Neural cell (in vitro differentiated cells): ENCODE measurements at regions not wholly inside any gene's neighbourhood (a gene's known extent, or its start where the extent isn't known, plus 50 kb on each side); places are given as distances from the start of the nearest gene placed in this dataset.
"Not testable (repeated sequence)": the region's sequence is repeated elsewhere in the genome, so short reads cannot be mapped to it uniquely, and the experiment has no call there.

ENCODE experiments used
- H2AFZ ChIP-seq: fragments of 200-600, 300-800 bp; sonication (generic), shearing (Covaris generic); 2 replicates; pipeline ENCODE4 v1.6.0; 2014; ENCODE audit warnings: low read depth, mild to moderate bottlenecking, antibody characterized with exemption, low read length, moderate library complexity
- H3F3A ChIP-seq: fragments of 200-600 bp; shearing (Covaris generic); 2 replicates; pipeline ENCODE4 v1.6.1; 2016; ENCODE audit warnings: mild to moderate bottlenecking, moderate library complexity, mixed read lengths, antibody characterized with exemption, low read length; ENCODE audit not compliant: insufficient read depth, poor library complexity, severe bottlenecking
- H3K27ac ChIP-seq: fragments of 200-600, 300-800 bp; sonication (generic), shearing (Covaris generic); 2 replicates; pipeline ENCODE4 v1.5.1; 2014; ENCODE audit warnings: mild to moderate bottlenecking, low read length, moderate library complexity
- H3K27me3 ChIP-seq: fragments of 300-800, 200-600 bp; sonication (generic), shearing (Covaris generic); 2 replicates; pipeline ENCODE4 v1.6.0; 2014; ENCODE audit warnings: mild to moderate bottlenecking, low read depth, low read length, moderate library complexity; ENCODE audit not compliant: insufficient read depth
- H3K36me3 ChIP-seq: fragments of 300-800, 200-600 bp; sonication (generic), shearing (Covaris generic); 2 replicates; pipeline ENCODE4 v1.5.1; 2014; ENCODE audit warnings: mild to moderate bottlenecking, antibody characterized with exemption, low read length, moderate library complexity; ENCODE audit not compliant: insufficient read depth
- H3K4me2 ChIP-seq: fragments of 300-800, 200-600 bp; sonication (generic), shearing (Covaris generic); 2 replicates; pipeline ENCODE4 v1.6.0; 2014; ENCODE audit warnings: mild to moderate bottlenecking, low read length
- H3K4me3 ChIP-seq: fragments of 300-800, 200-600 bp; sonication (generic), shearing (Covaris generic); 2 replicates; pipeline ENCODE4 v1.5.1; 2014; ENCODE audit warnings: mild to moderate bottlenecking, low read length, moderate library complexity
- H3K79me2 ChIP-seq: fragments of 200-600 bp; shearing (Covaris generic); replicated peaks from 2 replicates; pipeline ENCODE4 v1.6.0; 2014; ENCODE audit warnings: mild to moderate bottlenecking, low read length, moderate library complexity; ENCODE audit not compliant: insufficient read depth
- H3K9ac ChIP-seq: fragments of 300-800, 200-600 bp; sonication (generic), shearing (Covaris generic); 2 replicates; pipeline ENCODE4 v1.6.1; 2016; ENCODE audit warnings: mild to moderate bottlenecking, low read length, mixed read lengths
- H3K9me2 ChIP-seq: fragments of 200-600 bp; shearing (Covaris generic); 2 replicates; pipeline ENCODE4 v1.6.1; 2016; ENCODE audit warnings: mild to moderate bottlenecking, low read length, mixed read lengths; ENCODE audit not compliant: insufficient read depth
- H3K9me3 ChIP-seq: fragments of 200-600, 300-800 bp; sonication (generic), shearing (Covaris generic); 2 replicates; pipeline ENCODE4 v1.6.1; 2016; ENCODE audit warnings: mild to moderate bottlenecking, mixed run types, low read length, moderate library complexity, mixed read lengths
- H4K20me1 ChIP-seq: fragments of 200-600 bp; shearing (Covaris generic); 2 replicates; pipeline ENCODE4 v1.6.1; 2016; ENCODE audit warnings: mild to moderate bottlenecking, mixed run types; ENCODE audit not compliant: insufficient read depth
- EP300 ChIP-seq: fragments of 450-650 bp; conservative IDR thresholded peaks from 2 replicates; pipeline ENCODE4 v1.6.1; 2014; ENCODE audit warnings: antibody characterized with exemption, mild to moderate bottlenecking, moderate library complexity; ENCODE audit not compliant: poor library complexity, severe bottlenecking
- EZH2 ChIP-seq: fragments of 200-600, 300-800 bp; shearing (Covaris generic), sonication (generic); IDR thresholded peaks from 2 replicates; pipeline ENCODE4 v1.6.1; 2014; ENCODE audit warnings: antibody characterized with exemption, low read length, borderline replicate concordance, mild to moderate bottlenecking; ENCODE audit not compliant: insufficient read depth, poor library complexity, severe bottlenecking
- MXI1 ChIP-seq: fragments of 450-650 bp; conservative IDR thresholded peaks from 2 replicates; pipeline ENCODE4 v1.6.1; 2014; ENCODE audit warnings: antibody characterized with exemption, mild to moderate bottlenecking; ENCODE audit not compliant: poor library complexity, severe bottlenecking
- POLR2AphosphoS5 ChIP-seq: IDR thresholded peaks from 2 replicates; pipeline ENCODE4 v1.6.1; 2012
- RAD21 ChIP-seq: fragments of 450-650 bp; conservative IDR thresholded peaks from 2 replicates; pipeline ENCODE4 v1.6.1; 2014; ENCODE audit warnings: antibody characterized with exemption, mild to moderate bottlenecking, moderate library complexity
- SMC3 ChIP-seq: fragments of 450-650 bp; conservative IDR thresholded peaks from 2 replicates; pipeline ENCODE4 v1.6.1; 2014; ENCODE audit warnings: antibody characterized with exemption, mild to moderate bottlenecking, moderate library complexity; ENCODE audit not compliant: poor library complexity
- TF ChIP-seq, protein P1 (sequence below): fragments of 450-650 bp; IDR thresholded peaks from 2 replicates; pipeline ENCODE4 v1.5.1; 2014; ENCODE audit warnings: antibody characterized with exemption, mild to moderate bottlenecking, moderate library complexity; ENCODE audit not compliant: poor library complexity, severe bottlenecking
- TF ChIP-seq, protein P2 (sequence below): IDR thresholded peaks from 2 replicates; pipeline ENCODE4 v1.6.1; 2012; ENCODE audit warnings: borderline replicate concordance

DNA sequence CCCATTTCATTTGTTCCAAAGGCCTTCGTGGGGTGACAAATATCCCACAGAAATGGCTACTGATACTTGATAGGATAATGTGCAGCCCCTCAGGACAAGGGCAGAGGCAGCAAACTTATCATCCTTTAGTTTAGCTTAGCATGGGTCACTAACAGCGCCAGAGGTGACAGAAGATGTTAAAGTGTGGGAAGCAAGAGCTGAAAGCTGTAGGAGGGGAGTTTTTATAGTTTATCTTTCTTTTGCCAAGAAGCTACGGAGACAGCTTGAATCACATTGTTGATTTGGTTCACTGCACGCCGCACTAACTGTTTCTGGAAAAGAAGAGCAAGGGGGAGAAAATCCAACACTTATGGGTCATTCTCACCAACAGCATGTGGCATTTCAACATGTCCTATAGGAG is 773.9 kb upstream of the MMS22L start:
- Histone ChIP-seq H3K27ac (no peak overlapping the region), H3K4me3 (no peak overlapping the region)
- TF ChIP-seq EZH2, result no peak
- TF ChIP-seq EP300, result no peak
- TF ChIP-seq, protein P1, sequence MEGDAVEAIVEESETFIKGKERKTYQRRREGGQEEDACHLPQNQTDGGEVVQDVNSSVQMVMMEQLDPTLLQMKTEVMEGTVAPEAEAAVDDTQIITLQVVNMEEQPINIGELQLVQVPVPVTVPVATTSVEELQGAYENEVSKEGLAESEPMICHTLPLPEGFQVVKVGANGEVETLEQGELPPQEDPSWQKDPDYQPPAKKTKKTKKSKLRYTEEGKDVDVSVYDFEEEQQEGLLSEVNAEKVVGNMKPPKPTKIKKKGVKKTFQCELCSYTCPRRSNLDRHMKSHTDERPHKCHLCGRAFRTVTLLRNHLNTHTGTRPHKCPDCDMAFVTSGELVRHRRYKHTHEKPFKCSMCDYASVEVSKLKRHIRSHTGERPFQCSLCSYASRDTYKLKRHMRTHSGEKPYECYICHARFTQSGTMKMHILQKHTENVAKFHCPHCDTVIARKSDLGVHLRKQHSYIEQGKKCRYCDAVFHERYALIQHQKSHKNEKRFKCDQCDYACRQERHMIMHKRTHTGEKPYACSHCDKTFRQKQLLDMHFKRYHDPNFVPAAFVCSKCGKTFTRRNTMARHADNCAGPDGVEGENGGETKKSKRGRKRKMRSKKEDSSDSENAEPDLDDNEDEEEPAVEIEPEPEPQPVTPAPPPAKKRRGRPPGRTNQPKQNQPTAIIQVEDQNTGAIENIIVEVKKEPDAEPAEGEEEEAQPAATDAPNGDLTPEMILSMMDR, result no peak
- no peak for TF ChIP-seq MXI1
- no peak for TF ChIP-seq POLR2AphosphoS5
- no peak for TF ChIP-seq RAD21

DNA sequence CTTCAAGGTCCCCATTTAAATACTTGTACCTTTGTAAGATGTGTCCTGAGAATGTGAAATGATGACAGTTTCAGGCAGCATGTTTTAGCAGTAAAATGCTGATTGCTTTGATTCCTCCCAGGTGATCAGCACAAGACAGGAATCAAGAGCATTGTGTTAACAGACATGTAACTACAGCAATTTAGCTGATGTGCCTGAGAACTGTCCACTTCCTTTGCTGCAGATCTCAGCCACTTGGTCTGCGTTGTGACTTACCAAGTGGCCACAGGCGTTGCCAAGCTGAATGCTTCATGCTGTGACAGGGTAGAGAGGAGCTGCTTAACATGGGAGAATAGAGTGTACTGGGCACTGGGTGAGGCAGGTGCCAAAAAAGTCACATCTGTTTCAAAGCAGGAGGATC is 767.0 kb upstream of the POU3F2 start:
- no peak for TF ChIP-seq EZH2
- peak; percentile 32 for TF ChIP-seq RAD21
- TF ChIP-seq SMC3, result peak; percentile 32
- TF ChIP-seq POLR2AphosphoS5, result peak; percentile 72
- TF ChIP-seq EP300, result peak; percentile 86
- TF ChIP-seq, protein P2, sequence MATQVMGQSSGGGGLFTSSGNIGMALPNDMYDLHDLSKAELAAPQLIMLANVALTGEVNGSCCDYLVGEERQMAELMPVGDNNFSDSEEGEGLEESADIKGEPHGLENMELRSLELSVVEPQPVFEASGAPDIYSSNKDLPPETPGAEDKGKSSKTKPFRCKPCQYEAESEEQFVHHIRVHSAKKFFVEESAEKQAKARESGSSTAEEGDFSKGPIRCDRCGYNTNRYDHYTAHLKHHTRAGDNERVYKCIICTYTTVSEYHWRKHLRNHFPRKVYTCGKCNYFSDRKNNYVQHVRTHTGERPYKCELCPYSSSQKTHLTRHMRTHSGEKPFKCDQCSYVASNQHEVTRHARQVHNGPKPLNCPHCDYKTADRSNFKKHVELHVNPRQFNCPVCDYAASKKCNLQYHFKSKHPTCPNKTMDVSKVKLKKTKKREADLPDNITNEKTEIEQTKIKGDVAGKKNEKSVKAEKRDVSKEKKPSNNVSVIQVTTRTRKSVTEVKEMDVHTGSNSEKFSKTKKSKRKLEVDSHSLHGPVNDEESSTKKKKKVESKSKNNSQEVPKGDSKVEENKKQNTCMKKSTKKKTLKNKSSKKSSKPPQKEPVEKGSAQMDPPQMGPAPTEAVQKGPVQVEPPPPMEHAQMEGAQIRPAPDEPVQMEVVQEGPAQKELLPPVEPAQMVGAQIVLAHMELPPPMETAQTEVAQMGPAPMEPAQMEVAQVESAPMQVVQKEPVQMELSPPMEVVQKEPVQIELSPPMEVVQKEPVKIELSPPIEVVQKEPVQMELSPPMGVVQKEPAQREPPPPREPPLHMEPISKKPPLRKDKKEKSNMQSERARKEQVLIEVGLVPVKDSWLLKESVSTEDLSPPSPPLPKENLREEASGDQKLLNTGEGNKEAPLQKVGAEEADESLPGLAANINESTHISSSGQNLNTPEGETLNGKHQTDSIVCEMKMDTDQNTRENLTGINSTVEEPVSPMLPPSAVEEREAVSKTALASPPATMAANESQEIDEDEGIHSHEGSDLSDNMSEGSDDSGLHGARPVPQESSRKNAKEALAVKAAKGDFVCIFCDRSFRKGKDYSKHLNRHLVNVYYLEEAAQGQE, result no peak
- H3K4me3 ChIP-seq, result peak overlapping the region; percentile 18
- no peaks in the 10 kb centered on the region for H3K27me3 ChIP-seq
- no peak overlapping the region for H3K4me2 ChIP-seq
- no peaks in the 10 kb centered on the region for H3K9me3 ChIP-seq
- H3K79me2 ChIP-seq, result no peaks in the 10 kb centered on the region
- H4K20me1 ChIP-seq, result no peaks in the 10 kb centered on the region
- H3K9ac ChIP-seq, result peak overlapping the region; percentile 21
- no peaks in the 10 kb centered on the region for H3K36me3 ChIP-seq
- H3K9me2 ChIP-seq, result no peaks in the 10 kb centered on the region
- no peaks in the 10 kb centered on the region for H3F3A ChIP-seq
- H3K27ac ChIP-seq, result peak overlapping the region; percentile 57
- H2AFZ ChIP-seq, result no peak overlapping the region

More for the DNA sequence above, 773.9 kb upstream of the MMS22L start:
- Histone ChIP-seq H3K79me2 (no peaks in the 10 kb centered on the region), H3F3A (no peaks in the 10 kb centered on the region), H4K20me1 (no peaks in the 10 kb centered on the region), H3K4me2 (no peak overlapping the region), H3K27me3 (no peaks in the 10 kb centered on the region), H3K9me2 (no peaks in the 10 kb centered on the region), H3K36me3 (no peaks in the 10 kb centered on the region), H2AFZ (no peak overlapping the region), H3K9me3 (no peaks in the 10 kb centered on the region), H3K9ac (no peak overlapping the region)

DNA sequence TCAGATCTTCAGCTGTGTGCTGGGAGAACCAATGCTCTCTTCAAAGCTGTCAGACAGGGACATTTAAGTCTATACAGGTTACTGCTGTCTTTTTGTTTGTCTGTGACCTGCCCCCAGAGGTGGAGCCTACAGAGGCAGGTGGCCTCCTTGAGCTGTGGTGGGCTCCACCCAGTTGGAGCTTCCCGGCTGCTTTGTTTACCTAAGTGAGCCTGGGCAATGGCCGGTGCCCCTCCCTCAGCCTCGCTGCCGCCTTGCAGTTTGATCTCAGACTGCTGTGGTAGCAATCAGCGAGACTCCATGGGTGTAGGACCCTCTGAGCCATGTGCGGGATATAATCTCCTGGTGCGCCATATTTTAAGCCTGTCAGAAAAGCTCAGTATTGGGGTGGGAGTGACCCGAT is 745.8 kb upstream of the POU3F2 start:
- not testable (repeated sequence) for H3K27me3 ChIP-seq, H3K27ac ChIP-seq, H4K20me1 ChIP-seq, H3F3A ChIP-seq, H3K9me2 ChIP-seq, H3K79me2 ChIP-seq, H3K4me3 ChIP-seq, H3K9me3 ChIP-seq, H3K36me3 ChIP-seq, H3K9ac ChIP-seq, H2AFZ ChIP-seq, H3K4me2 ChIP-seq
